HG03280 (cell line): ENCODE measurements at regions not wholly inside any gene's neighbourhood (a gene's known extent, or its start where the extent isn't known, plus 50 kb on each side); places are given as distances from the start of the nearest gene placed in this dataset.
"Not testable (repeated sequence)": the region's sequence is repeated elsewhere in the genome, so short reads cannot be mapped to it uniquely, and the experiment has no call there.

Experiments used
- ATAC-seq: cut with Tn5 transposase; IDR thresholded peaks from one replicate; pipeline ENCODE4 v1.9.1; 2021; ENCODE audit warnings: mild to moderate bottlenecking, moderate library complexity; ENCODE audit not compliant: unreplicated experiment

DNA sequence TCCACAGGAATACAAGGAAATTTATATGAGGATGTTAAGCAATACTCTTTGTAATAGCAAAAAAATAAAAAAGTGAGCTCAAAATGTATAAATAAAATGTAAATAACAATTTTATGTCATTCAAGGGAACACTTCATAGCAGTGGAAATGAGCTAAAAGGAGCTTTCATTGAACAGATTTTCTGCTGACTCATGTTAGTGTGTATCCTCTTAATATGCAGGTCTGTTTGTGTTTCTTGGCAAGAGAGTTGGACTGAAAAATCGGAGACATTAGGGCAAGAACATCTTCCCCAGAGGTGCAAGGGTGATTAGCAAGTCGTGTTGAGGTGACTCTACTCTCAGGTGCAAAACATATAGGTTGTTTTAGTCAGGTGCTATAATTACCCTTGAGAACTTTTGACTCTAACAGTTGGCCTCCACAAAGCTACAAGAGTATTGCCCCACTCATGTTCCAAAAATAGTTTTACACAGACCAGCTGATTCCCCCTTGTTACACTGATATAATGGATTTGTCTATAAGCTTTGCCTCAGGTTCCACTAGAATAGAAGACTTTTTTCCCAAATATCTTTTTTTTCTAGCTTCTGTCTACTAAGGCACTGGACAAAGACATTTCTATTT, 702.9 kb downstream of the TENT5A start:
- ATAC-seq, result no peak

DNA sequence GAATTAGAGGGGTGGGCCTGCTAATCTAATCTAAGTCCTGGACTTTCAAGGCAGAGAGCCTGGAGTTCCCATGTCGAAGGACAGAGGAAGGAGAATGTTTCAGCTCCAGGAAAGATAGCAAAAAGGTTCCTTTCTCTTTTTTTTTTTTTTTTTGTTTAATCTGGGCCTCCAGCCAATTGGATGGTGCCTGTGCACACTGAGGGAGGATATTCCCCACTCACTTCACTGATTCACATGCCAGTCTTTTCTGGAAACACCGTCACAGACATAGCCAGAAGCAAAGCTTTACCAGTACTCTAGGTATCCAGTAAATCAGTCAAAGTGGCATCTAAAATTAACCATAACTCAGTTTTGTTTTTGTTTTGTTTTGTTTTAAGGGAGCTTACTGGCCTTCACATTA, 721.1 kb downstream of the TENT5A start:
- no peak for ATAC-seq

DNA sequence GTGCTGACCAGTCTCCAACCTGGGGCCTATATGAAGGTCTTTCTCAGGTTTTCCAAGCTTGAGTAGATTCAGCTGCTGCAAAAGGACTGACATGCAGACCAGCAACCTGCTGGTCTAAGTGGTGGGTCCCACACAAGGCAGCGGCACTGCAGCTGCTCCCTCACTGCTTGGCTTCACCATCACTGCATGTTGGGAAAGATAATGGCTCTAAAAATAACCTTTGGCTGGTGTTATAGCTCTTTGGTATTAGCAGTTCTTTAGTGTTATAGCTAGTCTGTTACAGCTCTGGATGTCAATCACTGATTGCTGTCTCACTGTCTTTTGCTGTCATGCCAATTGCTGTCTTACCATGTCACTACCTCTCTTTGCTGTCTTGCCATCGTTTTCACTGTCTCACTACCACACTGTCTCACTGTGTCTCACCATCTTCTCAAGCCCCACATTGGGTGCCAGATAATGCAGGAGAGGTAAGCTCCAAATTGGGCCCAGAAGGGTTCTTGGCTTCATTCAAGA, 726.4 kb downstream of the TENT5A start:
- ATAC-seq, result no peak

DNA sequence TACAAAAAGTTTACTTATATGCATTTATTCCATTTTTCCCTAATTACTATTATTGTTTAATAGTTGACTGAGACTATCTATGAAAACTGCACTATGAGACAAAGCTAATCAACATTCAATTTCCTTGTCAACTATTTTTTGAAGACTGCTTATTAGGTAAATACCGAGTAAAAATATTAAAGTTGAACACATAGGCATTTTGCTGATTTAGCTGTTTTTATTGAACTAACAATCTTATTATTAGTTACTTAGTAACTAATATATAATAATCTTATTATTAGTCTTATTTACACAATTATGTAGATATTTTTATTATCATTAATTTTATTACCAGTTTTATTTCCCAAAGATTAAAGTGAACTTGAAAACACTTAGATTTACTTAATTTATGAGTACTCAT, 728.8 kb downstream of the TENT5A start:
- ATAC-seq, result no peak

DNA sequence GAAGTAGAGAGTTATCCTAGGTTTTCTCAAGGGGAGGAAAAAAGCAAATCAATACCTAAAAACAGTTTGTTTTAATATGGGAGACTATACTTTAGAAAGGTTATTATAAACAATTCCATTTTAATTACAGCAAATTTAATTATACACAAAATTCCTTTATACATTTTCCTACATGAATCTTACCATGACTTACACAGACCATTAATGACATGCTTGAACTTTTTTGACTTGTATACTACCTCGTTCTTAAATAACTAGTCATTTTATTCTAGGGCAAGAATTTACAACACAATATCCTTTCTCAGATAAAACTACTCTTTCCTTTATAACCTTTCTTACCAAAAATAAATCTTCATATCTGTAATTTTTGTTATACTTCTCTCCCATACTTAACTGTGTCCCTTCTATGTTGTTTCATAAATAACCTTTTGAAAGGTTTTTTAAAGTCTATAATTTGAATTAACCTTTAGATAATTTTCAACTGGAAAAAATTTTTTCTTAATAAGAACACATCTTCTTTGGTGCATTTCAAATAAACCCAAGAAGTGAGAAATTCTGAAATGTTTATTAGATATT, 729.4 kb downstream of the TENT5A start:
- ATAC-seq, result no peak

DNA sequence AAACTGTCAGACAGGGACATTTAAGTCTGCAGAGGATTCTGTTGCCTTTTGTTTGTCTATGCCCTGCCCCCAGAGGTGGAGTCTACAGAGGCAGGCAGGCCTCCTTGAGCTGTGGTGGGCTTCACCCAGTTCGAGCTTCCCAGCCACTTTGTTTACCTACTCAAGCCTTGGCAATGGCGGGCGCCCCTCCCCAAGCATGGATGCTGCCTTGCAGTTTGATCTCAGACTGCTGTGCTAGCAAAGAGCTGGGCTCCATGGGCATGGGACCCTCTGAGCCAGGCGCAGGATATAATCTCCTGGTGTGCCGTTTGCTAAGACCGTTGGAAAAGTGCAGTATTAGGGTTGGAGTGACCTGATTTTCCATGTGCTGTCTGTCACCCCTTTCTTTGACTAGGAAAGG, 734.9 kb downstream of the TENT5A start:
- ATAC-seq, result not testable (repeated sequence)

DNA sequence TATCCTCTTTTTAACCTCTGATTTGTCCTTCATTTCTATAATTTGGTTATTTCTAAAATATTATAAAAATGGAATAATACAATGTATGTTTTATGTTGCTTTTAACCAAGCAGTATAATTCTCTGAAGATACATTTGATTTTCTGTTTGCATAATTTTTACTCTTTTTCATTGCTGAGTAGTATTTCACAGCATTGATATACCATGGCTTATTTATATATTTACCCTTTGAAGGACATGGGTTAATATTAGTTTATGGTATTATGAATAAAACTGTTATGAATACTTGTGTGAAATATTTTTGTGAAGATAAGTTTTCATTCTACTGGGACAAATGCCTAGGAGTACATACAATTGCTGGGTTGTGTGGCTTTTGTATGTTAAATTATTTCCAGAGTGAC, 748.6 kb downstream of the TENT5A start:
- ATAC-seq, result no peak

DNA sequence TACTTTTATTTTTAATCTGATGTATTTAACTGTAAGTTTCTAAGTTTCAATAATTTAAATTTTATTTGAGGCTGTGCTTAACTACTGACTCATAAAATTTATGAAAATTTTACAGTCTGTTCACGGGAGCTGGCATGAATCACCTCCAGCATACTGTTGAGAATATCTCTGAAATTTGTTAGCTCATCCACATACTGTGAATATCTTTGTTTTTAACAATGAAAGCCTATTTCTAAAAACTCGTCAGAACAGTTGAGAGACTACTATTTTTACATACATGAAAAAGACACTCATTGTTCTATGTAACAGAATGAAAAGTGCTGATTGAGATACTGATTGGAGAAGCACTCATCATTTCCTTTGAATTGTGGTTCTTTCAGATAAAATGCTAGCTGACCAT, 749.3 kb downstream of the TENT5A start:
- no peak for ATAC-seq

DNA sequence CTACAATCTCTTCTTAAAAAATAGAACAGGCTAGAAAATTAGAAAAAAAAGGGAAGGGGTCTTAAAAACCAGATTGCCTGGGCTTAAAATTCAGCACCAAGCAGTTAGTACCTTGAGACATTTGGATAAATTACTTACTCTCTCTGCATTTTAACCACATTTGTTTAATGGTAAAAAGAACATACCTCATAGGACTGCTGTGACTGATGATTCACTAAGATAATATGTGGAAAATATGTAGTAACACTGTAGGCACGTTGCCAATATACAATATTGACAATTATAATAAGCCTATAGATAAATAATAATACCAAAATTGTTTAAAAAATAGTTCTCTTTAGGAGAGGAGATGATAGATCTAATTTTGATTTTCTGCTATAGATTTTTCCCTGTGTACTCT, 750.4 kb downstream of the TENT5A start:
- no peak for ATAC-seq

DNA sequence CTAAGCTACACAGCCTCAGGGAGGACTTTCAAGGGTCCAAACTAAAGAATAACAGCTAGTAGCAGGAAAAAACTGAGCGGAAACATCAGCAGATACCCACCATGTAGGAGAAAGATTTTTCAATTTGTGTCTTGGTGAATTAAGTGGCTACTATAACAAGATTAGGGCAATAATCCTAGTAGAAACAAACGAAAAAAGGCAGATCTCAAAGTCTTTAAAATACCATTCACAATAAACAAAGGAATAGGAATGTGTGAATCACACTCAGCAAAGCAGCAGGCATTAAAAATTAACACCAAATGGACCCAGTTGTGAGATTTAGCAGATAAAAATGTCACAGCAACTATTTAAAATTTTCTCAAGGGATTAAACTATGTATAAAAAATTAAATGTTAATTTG, 761.2 kb downstream of the TENT5A start:
- ATAC-seq, result no peak

DNA sequence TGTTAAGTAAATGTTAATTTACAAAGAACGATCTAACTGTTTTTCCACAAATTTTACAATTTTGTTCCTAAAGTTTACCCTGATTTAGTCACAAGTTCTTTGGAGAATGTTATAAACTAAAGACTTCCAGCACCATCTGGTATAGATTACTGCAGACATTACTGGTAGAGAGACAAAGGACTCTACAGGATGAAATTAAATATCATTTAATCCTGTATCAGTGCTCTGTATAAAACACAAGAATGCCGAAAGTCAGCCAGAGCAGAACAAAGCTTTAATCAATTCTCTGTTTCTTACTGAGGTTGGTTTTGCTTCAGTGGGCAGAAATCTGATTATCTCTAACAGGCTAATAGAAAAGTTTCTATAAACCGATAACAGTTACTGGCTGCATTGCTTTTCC, 763.6 kb downstream of the TENT5A start:
- no peak for ATAC-seq

DNA sequence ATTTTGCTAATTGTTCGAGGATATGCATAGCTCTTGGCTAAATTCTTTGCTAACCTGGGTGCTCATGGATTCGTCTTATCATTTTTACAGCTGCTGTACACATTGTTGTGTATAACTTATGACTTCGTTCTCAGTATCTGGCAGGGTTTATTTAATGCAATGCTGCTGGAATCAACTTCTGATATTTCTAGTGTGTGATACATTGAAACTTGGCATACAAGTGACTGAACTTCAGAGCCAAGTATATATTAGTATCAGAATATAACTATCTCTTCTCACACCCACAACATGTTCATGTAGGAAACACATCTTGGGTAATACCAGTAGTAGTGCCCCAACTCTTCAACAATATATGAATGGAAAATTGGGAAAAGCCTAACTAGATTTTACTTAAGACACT, 764.2 kb downstream of the TENT5A start:
- no peak for ATAC-seq

DNA sequence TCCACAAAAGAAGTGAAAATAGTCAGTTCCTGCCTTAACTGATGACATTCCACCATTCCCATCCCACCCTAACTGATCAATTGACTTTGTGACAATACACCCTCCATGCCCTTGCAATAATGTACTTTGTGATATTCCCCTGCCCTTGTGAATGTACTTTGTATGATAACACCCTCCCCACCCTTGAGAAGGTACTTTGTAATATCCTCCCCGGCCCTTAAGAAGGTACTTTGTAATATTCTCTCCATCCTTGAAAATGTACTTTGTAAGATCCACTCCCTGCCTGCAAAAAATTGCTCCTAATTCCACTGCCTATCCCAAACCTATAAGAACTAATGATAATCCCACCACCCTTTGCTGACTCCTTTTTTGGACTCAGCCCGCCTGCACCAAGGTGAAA, 771.3 kb downstream of the TENT5A start:
- ATAC-seq, result not testable (repeated sequence)

DNA sequence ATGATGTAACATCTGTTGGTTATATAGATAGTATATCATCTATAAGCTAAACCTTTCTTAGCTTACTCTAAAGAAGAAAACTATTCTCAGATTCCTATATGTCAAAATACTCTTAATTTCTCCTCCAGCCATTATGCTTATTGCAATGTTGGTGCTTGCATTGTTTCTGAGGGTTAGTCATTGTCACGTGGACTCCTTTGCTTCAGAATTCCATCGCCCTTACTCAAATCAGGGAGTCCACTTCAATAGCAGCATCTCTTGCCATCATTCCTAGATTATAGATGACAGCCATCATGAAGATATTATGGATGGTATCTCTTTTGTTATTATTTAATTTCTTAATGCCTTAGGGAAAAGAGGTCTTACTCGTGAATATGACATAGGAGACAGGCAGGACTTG, 776.1 kb downstream of the TENT5A start:
- ATAC-seq, result no peak

DNA sequence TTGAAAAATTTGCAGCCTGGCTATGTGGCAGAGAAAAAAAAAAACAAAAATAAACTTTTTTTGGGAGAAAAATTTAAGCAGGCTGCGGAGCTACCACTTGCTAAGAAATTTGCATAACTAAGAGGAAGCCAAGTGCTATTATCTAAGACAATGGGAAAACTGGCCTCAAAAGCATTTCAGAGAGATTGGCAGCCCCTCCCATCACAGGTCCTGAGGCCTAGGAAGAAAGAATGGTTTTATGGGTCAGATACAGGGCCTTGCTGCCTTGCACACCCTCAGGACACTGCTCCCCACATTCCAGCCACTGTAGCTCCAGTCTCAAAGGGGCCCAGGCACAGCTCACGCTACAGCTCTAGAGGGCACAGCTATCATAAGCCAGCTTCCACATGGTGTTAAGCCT, 777.9 kb downstream of the TENT5A start:
- no peak for ATAC-seq

DNA sequence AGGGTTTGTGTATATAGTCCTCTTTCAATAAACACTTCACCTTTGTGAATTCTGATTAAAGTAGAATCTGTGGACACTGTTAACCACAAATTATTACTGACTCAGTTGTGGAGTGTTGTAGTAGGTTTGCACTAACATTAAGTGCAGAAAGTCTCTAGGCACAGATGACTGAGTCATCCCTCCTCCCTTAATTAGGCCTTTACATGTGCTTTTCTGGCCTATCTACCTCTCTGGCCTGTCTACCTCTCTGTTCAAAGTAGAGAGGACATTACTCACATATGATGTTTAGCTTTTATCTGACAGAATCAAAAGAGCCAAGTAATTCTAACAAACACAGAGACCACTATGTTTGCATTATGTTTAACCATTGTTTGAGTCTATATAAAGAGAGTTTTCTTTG, 783.0 kb downstream of the TENT5A start:
- no peak for ATAC-seq

DNA sequence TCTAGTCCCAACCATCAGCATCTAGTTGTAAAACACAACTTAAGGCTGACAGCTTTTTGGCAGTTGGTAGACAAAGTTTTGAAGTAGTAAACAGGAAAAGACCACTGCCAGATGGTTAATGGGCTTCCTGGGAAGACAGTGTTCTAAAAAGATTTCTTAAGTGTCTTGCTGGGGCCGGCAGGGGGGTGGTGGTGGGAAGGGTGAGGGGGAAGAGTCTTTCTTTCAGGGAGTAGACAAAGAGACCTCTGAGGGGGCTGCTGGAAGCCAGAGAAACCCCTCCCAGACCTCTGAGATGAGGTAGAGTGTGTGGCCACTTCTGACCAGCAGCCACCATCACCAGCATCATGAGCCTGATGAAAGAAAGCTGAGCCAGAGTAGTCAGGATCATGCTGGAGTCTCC, 784.9 kb downstream of the TENT5A start:
- ATAC-seq, result no peak

DNA sequence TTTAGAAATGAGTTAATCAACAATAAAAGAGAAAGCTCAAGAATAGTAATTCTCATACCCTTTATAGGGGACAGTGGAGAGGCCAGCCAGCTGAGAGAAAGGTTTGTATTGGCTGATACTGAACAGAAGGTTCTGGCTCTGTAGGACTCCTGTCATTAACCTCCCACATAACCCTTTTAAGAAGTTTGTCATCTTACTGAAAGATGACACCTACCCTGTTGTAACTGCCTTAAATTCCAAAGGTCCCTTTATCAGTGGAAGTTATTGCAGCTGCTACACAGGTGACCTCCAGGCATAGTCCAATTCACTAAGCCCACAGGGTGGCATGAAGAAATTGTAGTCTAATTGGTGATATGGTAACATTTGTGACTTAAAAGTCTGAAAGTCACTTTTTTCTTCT, 790.1 kb downstream of the TENT5A start:
- no peak for ATAC-seq

DNA sequence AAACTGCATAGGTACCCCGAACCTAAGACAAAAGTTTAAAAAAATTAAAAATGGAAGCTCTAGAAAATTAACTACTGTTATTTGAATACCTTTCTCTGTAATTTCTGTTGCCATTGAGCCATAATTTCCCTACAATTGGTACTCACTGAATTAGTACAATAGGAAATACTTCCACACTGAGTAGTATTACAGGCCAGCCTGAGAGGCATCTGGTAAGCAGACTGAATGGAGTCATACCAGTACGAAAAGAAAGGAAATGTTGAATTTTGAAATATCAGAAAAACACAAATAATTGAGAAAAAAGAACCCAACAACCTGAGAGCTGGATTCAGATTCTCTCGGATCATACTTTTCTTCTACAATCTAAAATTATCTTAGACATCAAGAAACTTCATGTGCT, 791.3 kb downstream of the TENT5A start:
- no peak for ATAC-seq

DNA sequence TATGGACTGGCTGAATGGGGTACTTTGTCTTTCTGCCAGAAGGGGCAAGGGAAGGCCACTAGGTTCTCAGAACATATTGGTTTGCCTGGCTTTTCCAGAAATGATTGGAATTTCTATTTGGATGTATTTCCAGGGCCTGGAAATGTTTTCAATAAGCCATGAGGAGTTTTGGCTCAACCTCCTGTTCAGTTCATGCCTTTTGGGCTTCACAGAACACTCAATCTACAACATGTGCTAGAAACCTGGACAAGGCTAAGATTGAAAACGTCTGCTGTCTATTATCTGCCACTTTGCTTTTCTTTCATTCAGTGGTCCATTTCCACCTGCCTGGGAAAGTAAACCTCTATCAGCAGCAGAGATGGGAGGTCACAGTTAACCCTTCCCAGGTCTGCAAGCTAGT, 793.4 kb downstream of the TENT5A start:
- ATAC-seq, result no peak

DNA sequence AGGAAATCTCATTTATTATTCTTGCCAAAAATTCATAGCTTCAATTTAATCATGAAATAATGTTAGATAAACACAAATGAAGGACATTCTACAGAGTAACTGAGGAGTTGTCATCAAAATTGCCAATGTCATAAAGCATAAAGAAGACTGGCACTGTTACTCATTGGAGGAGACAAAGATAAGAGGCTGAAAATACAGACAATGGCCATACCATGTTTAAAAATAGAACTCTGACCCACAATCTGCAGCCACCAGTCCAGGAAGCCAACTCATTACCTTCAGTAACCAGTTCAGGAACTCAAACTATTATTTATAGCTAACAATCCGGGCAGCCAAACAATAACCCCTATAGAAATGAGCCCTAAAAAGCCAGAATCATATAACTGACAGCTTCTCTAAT, 795.6 kb downstream of the TENT5A start:
- ATAC-seq, result no peak

DNA sequence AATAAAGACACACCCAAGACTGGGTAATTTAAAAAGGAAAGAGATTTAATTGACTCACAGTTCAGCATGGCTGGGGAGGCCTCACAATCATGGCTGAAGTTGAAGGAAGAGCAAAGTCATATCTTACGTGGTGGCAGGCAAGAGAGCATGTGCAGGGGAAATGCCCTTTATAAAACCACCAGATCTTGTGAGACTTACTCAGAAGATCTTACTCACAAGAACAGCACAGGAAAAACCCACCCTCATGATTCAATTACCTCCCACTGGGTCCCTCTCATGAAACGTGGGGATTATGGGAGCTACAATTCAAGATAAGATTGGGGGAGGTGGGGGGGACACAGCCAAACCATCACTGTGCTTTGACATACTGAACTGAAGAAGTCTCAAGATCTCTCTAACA, 800.0 kb downstream of the TENT5A start:
- not testable (repeated sequence) for ATAC-seq

DNA sequence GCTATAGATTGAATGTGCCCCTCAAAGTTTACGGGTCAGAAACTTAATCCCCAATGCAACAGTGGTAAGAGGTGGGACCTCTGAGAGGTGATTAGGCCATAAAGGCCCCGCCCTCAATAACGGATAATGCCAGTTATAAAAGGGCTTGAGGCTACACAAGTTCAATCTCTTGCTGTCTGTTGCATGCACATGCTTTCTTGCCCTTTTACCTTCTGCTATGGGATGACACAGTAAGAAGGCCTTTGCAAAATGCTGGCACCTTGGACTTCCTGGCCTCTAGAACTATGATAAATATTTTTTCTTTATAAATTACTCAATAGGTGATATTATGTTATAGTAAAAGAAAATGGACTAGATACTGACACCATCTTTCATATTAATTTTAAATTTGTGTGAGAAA, 806.1 kb downstream of the TENT5A start:
- no peak for ATAC-seq
